OCI-LY3 (cell line): ENCODE measurements at regions not wholly inside any gene's neighbourhood (a gene's known extent, or its start where the extent isn't known, plus 50 kb on each side); places are given as distances from the start of the nearest gene placed in this dataset.
"Not testable (repeated sequence)": the region's sequence is repeated elsewhere in the genome, so short reads cannot be mapped to it uniquely, and the experiment has no call there.

Source experiments
- H2AFZ ChIP-seq: fragments of 200-600, 300-600 bp; shearing (Covaris generic); 2 replicates; pipeline ENCODE4 v1.6.0; 2014; ENCODE audit warnings: antibody characterized with exemption, low read depth, low read length
- H3K27ac ChIP-seq: fragments of 200-600, 300-600 bp; sonication (generic); 2 replicates; pipeline ENCODE4 v1.5.1; 2014; ENCODE audit warnings: mild to moderate bottlenecking, low read length, moderate library complexity, mixed read lengths
- H3K27me3 ChIP-seq: fragments of 200-600, 300-600 bp; sonication (generic); 2 replicates; pipeline ENCODE4 v1.6.1; 2014; ENCODE audit warnings: low read depth, low read length, mixed read lengths
- H3K36me3 ChIP-seq: fragments of 200-600, 300-600 bp; sonication (generic); replicated peaks from 2 replicates; pipeline ENCODE3; 2014; ENCODE audit warnings: low read depth, low read length, mixed read lengths
- H3K4me1 ChIP-seq: fragments of 300-600, 200-600 bp; sonication (generic); 2 replicates; pipeline ENCODE4 v1.6.1; 2014; ENCODE audit warnings: low read length, mixed read lengths
- H3K4me2 ChIP-seq: fragments of 200-600, 300-600 bp; sonication (generic); 2 replicates; pipeline ENCODE4 v1.6.1; 2014; ENCODE audit warnings: low read length, mixed read lengths
- H3K4me3 ChIP-seq: fragments of 300-600, 200-600 bp; sonication (generic); 2 replicates; pipeline ENCODE4 v1.5.1; 2014; ENCODE audit warnings: antibody characterized with exemption, mild to moderate bottlenecking, low read length, moderate library complexity
- H3K79me2 ChIP-seq: fragments of 300-600, 200-600 bp; shearing (Covaris generic); 2 replicates; pipeline ENCODE4 v1.6.1; 2014; ENCODE audit warnings: mild to moderate bottlenecking, low read length, mixed read lengths
- H3K9ac ChIP-seq: fragments of 300-600, 200-600 bp; shearing (Covaris generic); 2 replicates; pipeline ENCODE4 v1.6.0; 2014; ENCODE audit warnings: mild to moderate bottlenecking, low read length, moderate library complexity
- H3K9me3 ChIP-seq: fragments of 200-600, 300-600 bp; shearing (Covaris generic); 2 replicates; pipeline ENCODE4 v1.6.1; 2014; ENCODE audit warnings: low read length, mixed read lengths; ENCODE audit not compliant: insufficient read depth
- H4K20me1 ChIP-seq: fragments of 200-600, 300-600 bp; sonication (generic); 2 replicates; pipeline ENCODE4 v1.6.1; 2016; ENCODE audit warnings: low read length, mixed read lengths; ENCODE audit not compliant: insufficient read depth
- EZH2phosphoT487 ChIP-seq: fragments of 200-600 bp; shearing (Covaris generic); IDR thresholded peaks from 2 replicates; pipeline ENCODE4 v1.6.1; 2018; ENCODE audit warnings: antibody characterized with exemption, mixed run types, low read depth
- TF ChIP-seq, protein P1 (sequence below): fragments of 200-600, 300-600 bp; sonication (generic); IDR thresholded peaks from 2 replicates; pipeline ENCODE4 v1.5.1; 2014; ENCODE audit warnings: antibody characterized with exemption, low read length, low read depth

GRCh38 chr2:57698392-57698791 lies 348.2 kb upstream of the VRK2 start:
- Histone ChIP-seq H3K4me1 (no peaks in the 10 kb centered on the region), H3K9ac (no peak overlapping the region), H3K27ac (no peak overlapping the region), H2AFZ (no peak overlapping the region), H3K36me3 (no peaks in the 10 kb centered on the region), H3K27me3 (no peaks in the 10 kb centered on the region), H4K20me1 (no peaks in the 10 kb centered on the region), H3K79me2 (no peaks in the 10 kb centered on the region), H3K4me2 (no peak overlapping the region), H3K9me3 (no peaks in the 10 kb centered on the region), H3K4me3 (no peak overlapping the region)
- no peak for TF ChIP-seq EZH2phosphoT487
- TF ChIP-seq, protein P1, sequence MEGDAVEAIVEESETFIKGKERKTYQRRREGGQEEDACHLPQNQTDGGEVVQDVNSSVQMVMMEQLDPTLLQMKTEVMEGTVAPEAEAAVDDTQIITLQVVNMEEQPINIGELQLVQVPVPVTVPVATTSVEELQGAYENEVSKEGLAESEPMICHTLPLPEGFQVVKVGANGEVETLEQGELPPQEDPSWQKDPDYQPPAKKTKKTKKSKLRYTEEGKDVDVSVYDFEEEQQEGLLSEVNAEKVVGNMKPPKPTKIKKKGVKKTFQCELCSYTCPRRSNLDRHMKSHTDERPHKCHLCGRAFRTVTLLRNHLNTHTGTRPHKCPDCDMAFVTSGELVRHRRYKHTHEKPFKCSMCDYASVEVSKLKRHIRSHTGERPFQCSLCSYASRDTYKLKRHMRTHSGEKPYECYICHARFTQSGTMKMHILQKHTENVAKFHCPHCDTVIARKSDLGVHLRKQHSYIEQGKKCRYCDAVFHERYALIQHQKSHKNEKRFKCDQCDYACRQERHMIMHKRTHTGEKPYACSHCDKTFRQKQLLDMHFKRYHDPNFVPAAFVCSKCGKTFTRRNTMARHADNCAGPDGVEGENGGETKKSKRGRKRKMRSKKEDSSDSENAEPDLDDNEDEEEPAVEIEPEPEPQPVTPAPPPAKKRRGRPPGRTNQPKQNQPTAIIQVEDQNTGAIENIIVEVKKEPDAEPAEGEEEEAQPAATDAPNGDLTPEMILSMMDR: no peak

DNA sequence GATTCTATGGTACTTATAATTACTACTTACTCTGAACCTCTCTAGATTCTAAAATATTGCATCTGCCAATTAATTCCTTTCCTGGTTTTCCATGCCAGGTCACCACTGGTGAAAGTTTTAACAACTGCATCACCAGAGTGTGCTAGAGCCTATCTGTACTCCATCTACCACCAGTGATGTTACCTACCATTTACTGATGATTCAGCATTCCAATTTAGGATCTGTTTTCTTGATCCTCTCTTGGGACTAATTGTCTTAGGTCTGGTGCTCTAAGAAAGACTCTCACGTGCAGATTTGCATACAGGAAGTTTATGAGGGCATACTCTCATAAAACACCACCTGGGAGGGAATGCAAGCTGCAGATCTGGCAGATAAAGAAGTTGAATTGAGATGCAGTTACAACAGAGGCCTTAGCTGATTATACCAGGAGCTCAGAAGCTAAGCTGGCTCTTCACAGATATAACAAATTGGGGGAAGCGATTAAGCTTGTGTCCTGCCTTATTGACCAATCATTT lies 347.6 kb upstream of the VRK2 start:
- Histone ChIP-seq H2AFZ (no peak overlapping the region), H3K36me3 (no peaks in the 10 kb centered on the region), H3K27me3 (no peaks in the 10 kb centered on the region), H3K4me1 (no peaks in the 10 kb centered on the region), H3K9me3 (no peaks in the 10 kb centered on the region), H3K4me3 (no peak overlapping the region), H3K79me2 (no peaks in the 10 kb centered on the region), H3K4me2 (no peak overlapping the region), H3K9ac (no peak overlapping the region), H3K27ac (no peak overlapping the region), H4K20me1 (no peaks in the 10 kb centered on the region)
- TF ChIP-seq, protein P1: no peak
- TF ChIP-seq EZH2phosphoT487: no peak

GRCh38 chr2:57701391-57701791 lies 345.2 kb upstream of the VRK2 start:
- Histone ChIP-seq H3K9ac (no peak overlapping the region), H3K4me1 (no peaks in the 10 kb centered on the region), H3K4me2 (no peak overlapping the region), H3K79me2 (no peaks in the 10 kb centered on the region), H4K20me1 (no peaks in the 10 kb centered on the region), H2AFZ (no peak overlapping the region), H3K27me3 (no peaks in the 10 kb centered on the region), H3K27ac (no peak overlapping the region), H3K9me3 (no peaks in the 10 kb centered on the region), H3K4me3 (no peak overlapping the region), H3K36me3 (no peaks in the 10 kb centered on the region)
- no peak for TF ChIP-seq EZH2phosphoT487
- TF ChIP-seq, protein P1: no peak

GRCh38 chr2:57703407-57703806 lies 343.2 kb upstream of the VRK2 start:
- Histone ChIP-seq H3K4me3 (no peak overlapping the region), H4K20me1 (no peaks in the 10 kb centered on the region), H3K27me3 (no peaks in the 10 kb centered on the region), H2AFZ (no peak overlapping the region), H3K9me3 (no peaks in the 10 kb centered on the region), H3K9ac (no peak overlapping the region), H3K36me3 (no peaks in the 10 kb centered on the region), H3K27ac (no peak overlapping the region), H3K4me2 (no peak overlapping the region), H3K4me1 (no peaks in the 10 kb centered on the region), H3K79me2 (no peaks in the 10 kb centered on the region)
- TF ChIP-seq, protein P1: no peak

GRCh38 chr2:57707794-57708193 lies 338.8 kb upstream of the VRK2 start:
- not testable (repeated sequence) for H3K9me3 ChIP-seq, H3K27me3 ChIP-seq, H3K4me3 ChIP-seq, H4K20me1 ChIP-seq, H3K79me2 ChIP-seq, H3K4me1 ChIP-seq, H3K27ac ChIP-seq, H2AFZ ChIP-seq, H3K9ac ChIP-seq, H3K4me2 ChIP-seq, H3K36me3 ChIP-seq
